ENCODE measurements at regions not wholly inside any gene's neighbourhood (a gene's known extent, or its start where the extent isn't known, plus 50 kb on each side); places are given as distances from the start of the nearest gene placed in this dataset.

DNA sequence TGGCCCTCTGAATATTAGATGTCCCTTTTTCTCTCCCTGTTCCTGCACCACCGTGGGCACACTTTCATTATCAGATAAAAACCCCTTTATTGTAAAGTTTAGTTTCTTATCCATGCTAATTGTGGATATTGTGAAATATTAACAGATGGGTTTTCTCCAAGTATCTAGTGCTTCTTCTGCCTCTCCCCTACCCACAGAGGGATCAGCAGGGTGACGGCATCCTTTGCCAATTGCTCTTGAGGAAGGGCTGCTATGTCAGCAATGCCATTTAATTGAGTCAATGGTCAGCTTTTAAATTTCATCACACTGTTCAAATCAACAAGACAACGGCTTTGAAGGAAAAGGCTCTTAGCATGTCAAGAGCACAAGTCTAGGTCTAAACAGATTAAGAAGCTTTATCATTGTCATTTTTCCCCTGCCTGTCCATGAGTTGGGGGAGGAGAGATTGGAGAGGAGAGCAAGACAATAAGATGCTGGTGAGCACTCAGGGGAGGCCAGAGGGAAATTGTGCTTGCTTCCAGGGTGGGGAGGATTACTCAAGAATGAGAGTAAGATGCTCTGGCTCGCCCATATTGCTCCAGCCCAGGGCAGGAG is 443.0 kb upstream of the CCL2 start:
- H3K4me3 ChIP-seq (replicated peaks in 1 of 4; ENCODE audit: control extremely low read depth in 1 of 4, insufficient read depth in 1 of 4, low read depth in 3 of 4, low read length in 4 of 4) = no peak overlapping the region
- H3K9me3 ChIP-seq (ENCODE audit: control insufficient read depth, insufficient read depth, low read depth, low read length) = no peaks in the 10 kb centered on the region
- H4K20me1 ChIP-seq (ENCODE audit: control insufficient read depth, extremely low read depth, insufficient read depth, low read length) = no peaks in the 10 kb centered on the region
- no peaks in the 10 kb centered on the region for H3K79me2 ChIP-seq (ENCODE audit: control insufficient read depth, insufficient read depth, low read length)
- TF ChIP-seq, protein P1, sequence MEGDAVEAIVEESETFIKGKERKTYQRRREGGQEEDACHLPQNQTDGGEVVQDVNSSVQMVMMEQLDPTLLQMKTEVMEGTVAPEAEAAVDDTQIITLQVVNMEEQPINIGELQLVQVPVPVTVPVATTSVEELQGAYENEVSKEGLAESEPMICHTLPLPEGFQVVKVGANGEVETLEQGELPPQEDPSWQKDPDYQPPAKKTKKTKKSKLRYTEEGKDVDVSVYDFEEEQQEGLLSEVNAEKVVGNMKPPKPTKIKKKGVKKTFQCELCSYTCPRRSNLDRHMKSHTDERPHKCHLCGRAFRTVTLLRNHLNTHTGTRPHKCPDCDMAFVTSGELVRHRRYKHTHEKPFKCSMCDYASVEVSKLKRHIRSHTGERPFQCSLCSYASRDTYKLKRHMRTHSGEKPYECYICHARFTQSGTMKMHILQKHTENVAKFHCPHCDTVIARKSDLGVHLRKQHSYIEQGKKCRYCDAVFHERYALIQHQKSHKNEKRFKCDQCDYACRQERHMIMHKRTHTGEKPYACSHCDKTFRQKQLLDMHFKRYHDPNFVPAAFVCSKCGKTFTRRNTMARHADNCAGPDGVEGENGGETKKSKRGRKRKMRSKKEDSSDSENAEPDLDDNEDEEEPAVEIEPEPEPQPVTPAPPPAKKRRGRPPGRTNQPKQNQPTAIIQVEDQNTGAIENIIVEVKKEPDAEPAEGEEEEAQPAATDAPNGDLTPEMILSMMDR (conservative IDR thresholded peaks at IDR 0.05 in 1 of 2, IDR thresholded peaks at IDR 0.05 in 1 of 2; ENCODE audit: low read depth in 1 of 2, low read length in 2 of 2) = no peak
- no peak for TF ChIP-seq EZH2 (IDR thresholded peaks at IDR 0.05; ENCODE audit: low read length, missing control alignments)
- H2AFZ ChIP-seq (ENCODE audit: low read length) = no peak overlapping the region
- no peaks in the 10 kb centered on the region for H3K27me3 ChIP-seq (ENCODE audit: control insufficient read depth, insufficient read depth, low read length)
- no peak overlapping the region for H3K27ac ChIP-seq (ENCODE audit: insufficient read depth, low read length)
- H3K36me3 ChIP-seq (ENCODE audit: control insufficient read depth, insufficient read depth, low read length) = no peaks in the 10 kb centered on the region
- no peak overlapping the region for H3K4me2 ChIP-seq (ENCODE audit: extremely low read depth, insufficient read depth, low read length)
- H3K4me1 ChIP-seq (ENCODE audit: control insufficient read depth, extremely low read depth, insufficient read depth, low read length) = no peaks in the 10 kb centered on the region
- DNase-seq (ENCODE audit: low read depth in 2 of 2) = no peak
- H3K9ac ChIP-seq (ENCODE audit: insufficient read depth, low read length) = no peak overlapping the region

DNA sequence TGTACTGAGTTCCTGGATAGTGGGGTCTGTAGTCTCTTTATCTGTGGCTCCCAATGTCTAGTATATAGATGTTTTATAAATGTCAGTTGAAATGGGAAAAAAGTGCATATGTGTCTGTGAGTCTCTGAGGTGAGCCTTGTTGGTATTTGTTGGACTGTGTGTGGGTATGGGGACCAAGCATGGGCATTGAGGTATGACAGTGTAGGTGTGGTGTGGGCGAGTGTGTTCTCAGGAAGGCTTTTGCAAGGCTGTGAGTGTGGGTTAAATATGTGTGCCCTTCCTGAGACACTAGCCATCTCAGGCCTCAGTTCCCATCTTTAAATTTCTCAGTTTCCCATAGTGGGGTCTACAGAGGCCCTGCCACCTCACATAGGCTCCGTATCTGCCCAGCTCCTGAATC is 440.2 kb upstream of the CCL2 start:
- H3K4me3 ChIP-seq (replicated peaks in 1 of 4; ENCODE audit: control extremely low read depth in 1 of 4, insufficient read depth in 1 of 4, low read depth in 3 of 4, low read length in 4 of 4) = no peak overlapping the region
- H3K9me3 ChIP-seq (ENCODE audit: control insufficient read depth, insufficient read depth, low read depth, low read length) = no peaks in the 10 kb centered on the region
- H3K27ac ChIP-seq (ENCODE audit: insufficient read depth, low read length) = no peak overlapping the region
- TF ChIP-seq, protein P1 (conservative IDR thresholded peaks at IDR 0.05 in 1 of 2, IDR thresholded peaks at IDR 0.05 in 1 of 2; ENCODE audit: low read depth in 1 of 2, low read length in 2 of 2) = no peak
- H3K4me1 ChIP-seq (ENCODE audit: control insufficient read depth, extremely low read depth, insufficient read depth, low read length) = no peaks in the 10 kb centered on the region
- H3K36me3 ChIP-seq (ENCODE audit: control insufficient read depth, insufficient read depth, low read length) = no peaks in the 10 kb centered on the region
- no peak overlapping the region for H3K9ac ChIP-seq (ENCODE audit: insufficient read depth, low read length)
- H3K79me2 ChIP-seq (ENCODE audit: control insufficient read depth, insufficient read depth, low read length) = no peaks in the 10 kb centered on the region
- no peak for DNase-seq (ENCODE audit: low read depth in 2 of 2)
- H3K27me3 ChIP-seq (ENCODE audit: control insufficient read depth, insufficient read depth, low read length) = no peaks in the 10 kb centered on the region
- H4K20me1 ChIP-seq (ENCODE audit: control insufficient read depth, extremely low read depth, insufficient read depth, low read length) = no peaks in the 10 kb centered on the region
- H2AFZ ChIP-seq (ENCODE audit: low read length) = no peak overlapping the region
- H3K4me2 ChIP-seq (ENCODE audit: extremely low read depth, insufficient read depth, low read length) = no peak overlapping the region

DNA sequence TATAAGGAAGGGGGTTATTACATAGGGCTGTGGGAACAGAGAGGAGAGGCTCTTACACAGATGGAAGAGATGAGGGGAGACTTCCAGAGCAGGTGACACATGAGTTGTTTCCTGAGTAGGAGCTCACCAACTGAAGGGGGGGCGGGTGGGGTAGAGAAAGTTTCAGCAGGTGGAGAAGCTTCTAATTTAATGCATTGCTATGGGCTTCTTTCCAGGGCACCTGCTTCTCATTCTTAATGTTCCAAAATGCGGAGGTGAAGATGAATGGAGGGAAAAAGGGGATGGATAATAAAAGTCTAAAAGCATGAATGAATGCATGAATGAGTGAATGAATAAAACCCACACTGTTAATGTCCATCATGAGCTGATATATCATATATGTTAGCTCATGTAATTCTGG is 439.0 kb upstream of the CCL2 start:
- H3K4me2 ChIP-seq (ENCODE audit: extremely low read depth, insufficient read depth, low read length) = no peak overlapping the region
- no peaks in the 10 kb centered on the region for H4K20me1 ChIP-seq (ENCODE audit: control insufficient read depth, extremely low read depth, insufficient read depth, low read length)
- H3K9ac ChIP-seq (ENCODE audit: insufficient read depth, low read length) = no peak overlapping the region
- no peaks in the 10 kb centered on the region for H3K4me1 ChIP-seq (ENCODE audit: control insufficient read depth, extremely low read depth, insufficient read depth, low read length)
- H3K4me3 ChIP-seq (replicated peaks in 1 of 4; ENCODE audit: control extremely low read depth in 1 of 4, insufficient read depth in 1 of 4, low read depth in 3 of 4, low read length in 4 of 4) = no peak overlapping the region
- H3K9me3 ChIP-seq (ENCODE audit: control insufficient read depth, insufficient read depth, low read depth, low read length) = no peaks in the 10 kb centered on the region
- no peak for DNase-seq (ENCODE audit: low read depth in 2 of 2)
- H3K27ac ChIP-seq (ENCODE audit: insufficient read depth, low read length) = no peak overlapping the region
- H2AFZ ChIP-seq (ENCODE audit: low read length) = no peak overlapping the region
- H3K27me3 ChIP-seq (ENCODE audit: control insufficient read depth, insufficient read depth, low read length) = no peaks in the 10 kb centered on the region
- H3K79me2 ChIP-seq (ENCODE audit: control insufficient read depth, insufficient read depth, low read length) = no peaks in the 10 kb centered on the region
- no peak for TF ChIP-seq EZH2 (IDR thresholded peaks at IDR 0.05; ENCODE audit: low read length, missing control alignments)
- TF ChIP-seq, protein P1 (conservative IDR thresholded peaks at IDR 0.05 in 1 of 2, IDR thresholded peaks at IDR 0.05 in 1 of 2; ENCODE audit: low read depth in 1 of 2, low read length in 2 of 2) = no peak
- H3K36me3 ChIP-seq (ENCODE audit: control insufficient read depth, insufficient read depth, low read length) = no peaks in the 10 kb centered on the region

Data from fibroblast of lung (primary cell).